HG03342 (cell line): ENCODE measurements at regions not wholly inside any gene's neighbourhood (a gene's known extent, or its start where the extent isn't known, plus 50 kb on each side); places are given as distances from the start of the nearest gene placed in this dataset.
"Not testable (repeated sequence)": the region's sequence is repeated elsewhere in the genome, so short reads cannot be mapped to it uniquely, and the experiment has no call there.

Experiments used
- ATAC-seq: cut with Tn5 transposase; IDR thresholded peaks from one replicate; pipeline ENCODE4 v1.9.1; 2021; ENCODE audit warnings: mild to moderate bottlenecking, moderate library complexity; ENCODE audit not compliant: unreplicated experiment

- ATAC-seq = no peak
Measured at GRCh38 chr6:14997507-14997906, 248.4 kb upstream of the JARID2 start.

DNA sequence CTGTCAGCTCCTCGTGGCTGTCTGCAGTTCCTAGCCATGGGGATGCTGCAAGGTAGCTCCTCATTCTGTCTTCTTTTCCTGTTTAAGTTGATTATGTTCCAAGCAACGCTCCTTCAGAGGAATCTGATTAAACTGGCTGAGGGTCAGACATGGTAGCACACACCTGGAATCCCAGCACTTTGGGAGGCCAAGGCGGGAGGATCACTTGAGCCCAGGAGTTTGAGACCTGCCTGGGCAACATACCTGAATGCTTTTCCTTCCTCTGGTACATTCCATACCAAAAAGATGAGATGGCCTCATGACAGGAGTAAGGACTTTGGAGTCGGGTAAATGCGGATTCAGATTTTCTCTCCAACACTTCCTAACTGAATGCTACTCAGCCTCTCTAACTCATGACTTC is 246.8 kb upstream of the JARID2 start:
- ATAC-seq = no peak

- ATAC-seq = no peak
Measured at GRCh38 chr6:15001326-15001910, 244.5 kb upstream of the JARID2 start.

DNA sequence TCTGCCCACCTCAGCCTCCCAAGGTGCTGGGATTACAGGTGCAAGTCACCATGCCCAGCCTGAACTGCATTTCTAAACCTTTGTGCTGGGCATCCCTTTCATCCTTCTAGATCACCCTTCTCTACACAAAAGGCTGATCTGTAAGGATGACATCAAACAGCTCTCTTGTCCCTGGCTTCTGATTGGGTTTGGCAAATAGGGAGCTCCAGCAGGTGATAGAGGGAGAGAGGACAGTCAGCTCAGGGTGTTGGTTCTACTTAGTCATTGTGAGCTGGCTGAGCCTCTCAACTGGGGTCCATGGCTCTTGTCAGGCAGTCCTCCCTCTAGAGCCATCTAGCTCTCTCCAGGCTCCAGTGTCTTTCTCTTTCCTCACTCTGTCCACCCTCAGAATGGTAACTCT is 237.6 kb upstream of the JARID2 start:
- ATAC-seq = no peak

GRCh38 chr6:15014958-15015357 is 230.9 kb upstream of the JARID2 start:
- ATAC-seq = no peak

DNA sequence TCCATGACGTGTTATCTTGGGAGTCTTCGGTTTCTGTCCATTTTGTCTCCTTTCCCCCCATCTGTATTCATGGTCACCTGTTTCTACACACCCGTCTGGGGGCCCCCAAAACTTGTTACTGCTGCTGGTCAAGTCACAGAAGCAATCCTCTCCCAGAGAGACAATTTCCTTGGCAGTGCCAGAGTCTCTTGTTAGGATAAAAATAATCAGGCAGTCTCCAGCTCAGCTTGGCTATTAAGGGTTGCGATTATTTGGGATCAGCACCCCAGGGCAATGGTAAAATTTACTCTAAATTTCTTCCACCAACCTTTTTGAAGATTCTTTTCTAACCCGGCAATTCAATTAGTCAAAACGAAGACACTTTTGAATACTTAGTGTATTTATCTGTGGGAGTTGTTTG is 229.1 kb upstream of the JARID2 start:
- no peak for ATAC-seq

- no peak for ATAC-seq
Measured at GRCh38 chr6:15017261-15017660, 228.6 kb upstream of the JARID2 start.

GRCh38 chr6:15017803-15018202 is 228.1 kb upstream of the JARID2 start:
- ATAC-seq = no peak

DNA sequence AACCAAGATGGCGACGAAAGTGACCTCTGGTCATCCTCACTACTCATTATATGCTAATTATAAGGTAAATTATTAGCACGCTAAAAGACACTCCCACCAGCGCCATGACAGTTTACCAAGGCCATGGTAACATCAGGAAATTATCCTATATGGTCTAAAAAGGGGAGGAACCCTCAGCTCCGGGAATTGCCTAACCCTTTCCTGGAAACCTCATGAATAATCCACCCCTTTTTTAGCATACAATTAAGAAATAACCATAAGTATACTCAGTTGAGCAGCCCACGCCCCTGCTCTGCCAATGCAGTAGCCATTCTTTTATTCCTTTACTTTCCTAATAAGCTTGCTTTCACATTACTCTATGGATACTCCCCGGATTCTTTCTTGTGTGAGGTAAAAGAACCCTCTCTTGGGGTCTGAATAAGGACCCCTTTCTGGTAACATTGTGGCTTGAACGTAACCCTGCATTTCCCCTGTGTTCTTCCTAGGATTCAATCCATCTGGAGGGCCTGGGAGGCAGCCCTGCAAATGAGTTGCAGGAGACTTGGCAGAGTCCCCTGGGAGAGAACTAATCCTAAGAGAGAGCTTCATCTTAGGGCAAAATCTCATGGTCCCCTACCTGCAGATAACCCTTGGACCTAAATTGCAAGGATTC is 225.6 kb upstream of the JARID2 start:
- no peak for ATAC-seq

DNA sequence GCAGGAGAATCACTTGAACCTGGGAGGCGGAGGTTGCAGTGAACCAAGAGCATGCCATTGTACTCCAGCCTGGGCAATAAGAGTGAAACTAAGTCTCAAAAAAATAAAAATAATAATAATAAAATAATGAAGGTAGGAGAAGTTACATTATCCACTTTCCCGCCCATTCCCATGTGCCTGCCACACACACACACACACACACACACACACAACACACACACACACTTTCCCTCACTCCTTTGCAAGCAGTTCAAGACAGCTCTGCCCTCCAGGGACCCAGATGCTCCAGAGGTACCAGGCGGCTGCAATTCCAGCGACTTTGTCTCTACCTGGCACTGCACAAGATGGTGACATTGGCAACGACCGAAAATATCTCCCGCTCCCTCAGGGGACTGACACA is 224.8 kb upstream of the JARID2 start:
- no peak for ATAC-seq

GRCh38 chr6:15023018-15023417 is 222.9 kb upstream of the JARID2 start:
- ATAC-seq = not testable (repeated sequence)

DNA sequence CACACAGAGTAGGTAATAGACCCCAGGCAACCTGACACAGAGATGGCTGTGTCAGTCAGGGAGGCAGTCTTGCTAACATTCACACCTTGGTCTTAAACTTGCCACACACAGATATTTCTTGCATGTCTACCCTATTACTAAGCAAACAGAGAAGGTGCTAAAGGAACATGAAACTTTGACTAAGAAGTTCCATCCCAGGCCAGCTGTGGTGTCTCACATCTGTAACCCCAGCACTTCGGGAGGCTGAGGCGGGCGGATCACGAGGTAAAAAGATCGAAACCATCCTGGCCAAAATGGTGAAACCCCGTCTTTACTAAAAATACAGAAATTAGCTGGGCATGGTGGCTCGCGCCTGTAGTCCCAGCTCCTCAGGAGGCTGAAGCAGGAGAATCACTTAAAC is 222.4 kb upstream of the JARID2 start:
- ATAC-seq = peak; percentile 85

GRCh38 chr6:15025446-15025845 is 220.4 kb upstream of the JARID2 start:
- ATAC-seq = no peak

DNA sequence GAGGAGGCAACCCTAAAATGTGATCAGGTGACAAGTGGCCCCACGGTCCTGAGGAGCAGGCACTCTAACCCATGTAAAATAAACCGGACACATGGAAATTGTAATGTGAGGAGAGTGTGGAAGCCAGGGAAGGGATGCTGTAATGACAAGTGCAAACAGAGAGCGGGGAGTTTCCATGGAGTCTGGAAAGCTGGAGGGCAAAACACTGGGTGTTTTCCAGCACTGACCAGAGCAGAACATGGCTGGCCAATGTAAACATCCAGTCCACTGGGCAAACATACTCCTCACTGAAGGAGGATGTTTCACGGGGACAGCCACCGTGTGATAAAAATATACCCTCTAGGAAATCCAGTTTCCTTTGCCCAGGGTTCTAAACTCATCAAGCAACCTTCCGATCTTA is 219.0 kb upstream of the JARID2 start:
- ATAC-seq = no peak

- ATAC-seq = no peak
Measured at GRCh38 chr6:15027472-15027871, 218.4 kb upstream of the JARID2 start.

DNA sequence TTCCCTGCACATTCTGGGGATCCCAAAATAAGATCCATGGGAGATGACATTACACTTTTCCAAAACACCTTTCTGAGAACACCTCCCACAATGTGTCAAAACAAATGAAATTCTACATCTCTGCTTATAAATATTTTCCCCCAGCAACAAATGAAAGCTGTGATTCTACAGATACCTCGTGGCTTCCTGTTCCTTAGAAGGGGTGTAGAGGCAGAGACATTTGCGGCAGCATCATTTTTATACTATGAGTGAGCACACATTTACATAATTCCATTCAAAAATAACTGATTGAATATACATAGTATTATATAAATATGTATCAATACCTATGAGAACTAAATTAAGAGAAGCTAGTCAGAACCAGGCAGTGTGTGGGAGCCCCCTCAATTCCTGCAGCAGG is 213.9 kb upstream of the JARID2 start:
- no peak for ATAC-seq

DNA sequence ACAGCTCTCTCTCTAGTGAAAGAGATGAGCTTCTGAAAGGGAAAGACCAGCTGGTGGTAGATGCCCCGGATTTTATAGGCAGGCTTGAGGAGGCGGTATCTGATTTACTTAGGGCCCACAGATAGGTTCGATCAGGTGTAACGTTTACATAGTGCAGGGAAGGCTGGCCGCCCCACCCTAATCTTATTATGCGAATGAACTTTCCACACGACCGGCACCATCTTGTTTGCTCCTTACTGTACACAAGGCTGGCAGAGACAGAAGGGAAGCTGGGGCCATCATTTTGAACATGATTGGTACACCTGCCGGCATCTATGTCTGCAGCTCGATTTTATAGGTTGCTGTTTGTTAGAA is 212.0 kb upstream of the JARID2 start:
- no peak for ATAC-seq

- ATAC-seq = no peak
Measured at GRCh38 chr6:15036690-15037245, 209.1 kb upstream of the JARID2 start.

DNA sequence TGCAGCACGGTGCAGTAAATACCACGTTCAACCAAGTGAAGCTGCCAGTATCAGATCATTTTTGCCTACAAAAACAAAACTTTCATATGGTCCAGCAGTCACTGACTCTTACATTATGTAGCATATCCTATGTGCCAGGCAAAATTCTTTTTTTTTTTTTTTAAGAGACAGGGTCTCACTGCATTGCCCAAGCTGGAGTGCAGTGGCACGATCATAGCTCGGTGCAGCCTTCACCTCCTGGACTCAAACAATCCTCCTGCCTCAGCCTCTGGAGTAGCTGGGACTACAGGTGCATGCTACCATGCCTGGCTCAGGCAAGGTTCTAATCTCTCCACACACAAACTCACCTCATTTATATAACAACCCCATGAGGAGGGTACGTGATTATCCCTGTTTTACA is 208.6 kb upstream of the JARID2 start:
- no peak for ATAC-seq

GRCh38 chr6:15038013-15038791 is 207.7 kb upstream of the JARID2 start:
- no peak for ATAC-seq

GRCh38 chr6:15039136-15039535 is 206.7 kb upstream of the JARID2 start:
- ATAC-seq = no peak

GRCh38 chr6:15042938-15043337 is 202.9 kb upstream of the JARID2 start:
- ATAC-seq = no peak
